GM18517 (cell line): ENCODE measurements at regions not wholly inside any gene's neighbourhood (a gene's known extent, or its start where the extent isn't known, plus 50 kb on each side); places are given as distances from the start of the nearest gene placed in this dataset.
"Not testable (repeated sequence)": the region's sequence is repeated elsewhere in the genome, so short reads cannot be mapped to it uniquely, and the experiment has no call there.

Experiments
- ATAC-seq: cut with Tn5 transposase; IDR thresholded peaks from one replicate; pipeline ENCODE4 v1.9.1; 2021; ENCODE audit warnings: mild to moderate bottlenecking, moderate library complexity; ENCODE audit not compliant: unreplicated experiment

GRCh38 chr2:16034975-16035746 is 94.8 kb downstream of the MYCN start:
- no peak for ATAC-seq

- no peak for ATAC-seq
These were observed 94.0 kb downstream of the MYCN start for GRCh38 chr2:16034151-16034974.

- ATAC-seq, result no peak
These were observed 92.6 kb downstream of the MYCN start for GRCh38 chr2:16033032-16033293.

GRCh38 chr2:16032282-16033031 is 92.1 kb downstream of the MYCN start:
- ATAC-seq, result no peak

- ATAC-seq, result no peak
These were observed 91.5 kb downstream of the MYCN start for GRCh38 chr2:16031848-16032159.

GRCh38 chr2:16031058-16031847 is 90.9 kb downstream of the MYCN start:
- ATAC-seq, result no peak

GRCh38 chr2:16030206-16031057 is 90.1 kb downstream of the MYCN start:
- ATAC-seq, result no peak

GRCh38 chr2:16028644-16029043 is 88.3 kb downstream of the MYCN start:
- ATAC-seq, result no peak

GRCh38 chr2:16026816-16027501 is 86.6 kb downstream of the MYCN start:
- no peak for ATAC-seq

GRCh38 chr2:16025876-16026640 is 85.7 kb downstream of the MYCN start:
- ATAC-seq, result no peak

- no peak for ATAC-seq
These were observed 85.0 kb downstream of the MYCN start for GRCh38 chr2:16025211-16025875.

- not testable (repeated sequence) for ATAC-seq
These were observed 84.3 kb downstream of the MYCN start for GRCh38 chr2:16024628-16025027.

GRCh38 chr2:16023506-16024360 is 83.4 kb downstream of the MYCN start:
- no peak for ATAC-seq

GRCh38 chr2:16022548-16023240 is 82.3 kb downstream of the MYCN start:
- ATAC-seq, result no peak

- no peak for ATAC-seq
These were observed 81.4 kb downstream of the MYCN start for GRCh38 chr2:16021611-16022363.

- no peak for ATAC-seq
These were observed 80.1 kb downstream of the MYCN start for GRCh38 chr2:16020389-16021008.
